ENCODE measurements at regions not wholly inside any gene's neighbourhood (a gene's known extent, or its start where the extent isn't known, plus 50 kb on each side); places are given as distances from the start of the nearest gene placed in this dataset.

DNA sequence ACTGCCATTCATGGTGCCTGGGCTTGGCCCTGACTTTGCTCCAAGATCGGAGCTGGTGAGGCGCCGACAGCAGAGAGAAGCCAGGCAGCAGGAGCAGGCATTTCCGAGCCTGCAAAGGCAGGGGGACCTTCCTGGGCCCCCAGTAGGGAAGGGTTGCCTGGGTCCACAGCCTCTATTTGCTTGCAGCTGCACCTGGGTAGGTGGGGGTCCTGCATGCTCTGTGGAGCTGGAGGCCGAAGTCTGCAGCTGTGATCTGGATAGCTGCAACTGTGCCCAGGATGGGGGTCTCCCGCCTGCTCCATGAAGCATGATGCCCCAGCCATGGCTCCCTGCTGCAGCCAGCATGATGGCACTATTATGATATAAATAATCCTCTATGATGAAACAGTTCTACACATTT is 2144.2 kb downstream of the PCDH9 start:
- TF ChIP-seq POLR2A (IDR thresholded peaks at IDR 0.05) (no peak), CTCF (IDR thresholded peaks at IDR 0.05) (no peak)

All from prostate gland (tissue), 2 donors.